ENCODE measurements at regions not wholly inside any gene's neighbourhood (a gene's known extent, or its start where the extent isn't known, plus 50 kb on each side); places are given as distances from the start of the nearest gene placed in this dataset.

DNA sequence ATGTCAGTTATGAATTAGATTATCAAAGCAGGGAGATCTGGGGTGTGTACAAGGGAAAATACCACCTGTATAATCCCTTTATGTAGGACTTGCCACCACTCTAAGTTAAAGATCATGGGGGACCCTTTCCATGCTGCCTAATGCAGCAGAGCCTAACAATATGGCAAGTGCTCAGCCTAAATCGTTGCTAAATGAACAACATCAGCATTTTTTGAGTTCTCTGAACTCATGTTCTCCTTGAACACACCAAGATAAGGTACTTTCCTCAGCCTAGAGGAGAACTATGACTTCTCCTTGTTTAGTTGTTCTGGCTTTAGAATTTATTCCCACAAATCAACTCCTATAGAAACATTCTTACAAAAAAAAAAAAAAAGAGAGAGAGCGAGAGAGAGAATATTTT lies 177.0 kb downstream of the DUSP10 start:
- Histone ChIP-seq H3K36me3 (no peaks in the 10 kb centered on the region), H3K27me3 (no peaks in the 10 kb centered on the region), H3K27ac (no peak overlapping the region), H3K9me3 (no peaks in the 10 kb centered on the region), H3K4me3 (no peak overlapping the region), H3K4me1 (no peaks in the 10 kb centered on the region)
- TF ChIP-seq, protein P1, sequence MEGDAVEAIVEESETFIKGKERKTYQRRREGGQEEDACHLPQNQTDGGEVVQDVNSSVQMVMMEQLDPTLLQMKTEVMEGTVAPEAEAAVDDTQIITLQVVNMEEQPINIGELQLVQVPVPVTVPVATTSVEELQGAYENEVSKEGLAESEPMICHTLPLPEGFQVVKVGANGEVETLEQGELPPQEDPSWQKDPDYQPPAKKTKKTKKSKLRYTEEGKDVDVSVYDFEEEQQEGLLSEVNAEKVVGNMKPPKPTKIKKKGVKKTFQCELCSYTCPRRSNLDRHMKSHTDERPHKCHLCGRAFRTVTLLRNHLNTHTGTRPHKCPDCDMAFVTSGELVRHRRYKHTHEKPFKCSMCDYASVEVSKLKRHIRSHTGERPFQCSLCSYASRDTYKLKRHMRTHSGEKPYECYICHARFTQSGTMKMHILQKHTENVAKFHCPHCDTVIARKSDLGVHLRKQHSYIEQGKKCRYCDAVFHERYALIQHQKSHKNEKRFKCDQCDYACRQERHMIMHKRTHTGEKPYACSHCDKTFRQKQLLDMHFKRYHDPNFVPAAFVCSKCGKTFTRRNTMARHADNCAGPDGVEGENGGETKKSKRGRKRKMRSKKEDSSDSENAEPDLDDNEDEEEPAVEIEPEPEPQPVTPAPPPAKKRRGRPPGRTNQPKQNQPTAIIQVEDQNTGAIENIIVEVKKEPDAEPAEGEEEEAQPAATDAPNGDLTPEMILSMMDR (IDR thresholded peaks at IDR 0.05): no peak
- TF ChIP-seq POLR2A (IDR thresholded peaks at IDR 0.05): no peak
- DNase-seq: no peak

DNA sequence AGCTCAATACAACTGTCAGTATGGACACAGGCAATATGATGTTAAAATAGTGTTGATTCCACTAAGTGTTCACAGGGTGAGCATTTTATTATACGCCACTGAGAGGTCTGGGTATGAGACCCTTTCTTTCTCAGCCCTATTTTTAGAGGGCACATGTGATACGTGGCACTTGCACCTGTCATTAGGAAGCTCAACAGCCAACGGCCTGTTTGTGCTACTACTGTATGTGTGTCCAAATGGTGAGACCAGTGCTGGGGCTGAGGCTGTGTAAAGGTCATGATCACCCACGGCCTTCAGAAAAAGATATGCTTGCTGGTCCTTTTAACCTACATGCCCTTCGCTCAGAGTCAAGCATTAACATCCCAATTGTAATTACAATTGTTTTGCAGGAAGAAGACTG lies 176.2 kb downstream of the DUSP10 start:
- Histone ChIP-seq H3K4me1 (no peaks in the 10 kb centered on the region), H3K27ac (no peak overlapping the region), H3K36me3 (no peaks in the 10 kb centered on the region), H3K27me3 (no peaks in the 10 kb centered on the region), H3K9me3 (no peaks in the 10 kb centered on the region), H3K4me3 (no peak overlapping the region)
- TF ChIP-seq, protein P1 (IDR thresholded peaks at IDR 0.05): no peak
- TF ChIP-seq POLR2A (IDR thresholded peaks at IDR 0.05): no peak
- no peak for DNase-seq

DNA sequence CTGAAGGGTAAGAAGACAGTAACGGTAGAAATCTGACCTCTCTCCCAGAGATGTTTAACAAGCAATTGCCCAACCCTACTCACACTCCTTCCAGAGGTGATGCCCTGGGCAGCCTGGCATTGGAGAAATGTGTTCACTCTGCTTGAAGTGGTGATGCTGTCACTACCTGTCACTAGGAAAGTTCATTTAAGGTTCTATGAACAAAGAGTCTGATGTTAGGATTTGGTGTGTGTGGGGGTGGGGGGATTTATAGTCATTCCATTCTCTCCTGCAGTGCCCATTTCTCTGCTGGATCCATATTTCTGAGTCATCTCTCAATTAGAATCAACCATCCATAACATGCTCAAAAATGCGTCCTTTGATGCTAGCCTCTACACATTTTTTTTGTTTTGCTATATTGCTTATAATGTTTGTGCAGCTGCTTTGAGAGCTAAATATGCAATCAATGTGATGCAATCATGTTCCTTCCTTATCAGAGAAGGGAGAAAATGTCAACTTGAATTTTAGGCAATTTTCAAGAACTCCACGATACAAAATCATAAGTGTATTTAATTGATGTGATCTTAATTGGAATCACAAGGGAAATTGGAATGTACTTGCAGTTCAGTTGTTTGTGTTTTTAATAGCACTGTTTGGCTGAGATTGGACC lies 173.9 kb downstream of the DUSP10 start:
- Histone ChIP-seq H3K4me1 (no peaks in the 10 kb centered on the region), H3K36me3 (no peaks in the 10 kb centered on the region), H3K27ac (no peak overlapping the region), H3K9me3 (no peaks in the 10 kb centered on the region), H3K4me3 (no peak overlapping the region), H3K27me3 (no peaks in the 10 kb centered on the region)
- no peak for DNase-seq
- TF ChIP-seq, protein P1 (IDR thresholded peaks at IDR 0.05): no peak
- TF ChIP-seq POLR2A (IDR thresholded peaks at IDR 0.05): no peak

DNA sequence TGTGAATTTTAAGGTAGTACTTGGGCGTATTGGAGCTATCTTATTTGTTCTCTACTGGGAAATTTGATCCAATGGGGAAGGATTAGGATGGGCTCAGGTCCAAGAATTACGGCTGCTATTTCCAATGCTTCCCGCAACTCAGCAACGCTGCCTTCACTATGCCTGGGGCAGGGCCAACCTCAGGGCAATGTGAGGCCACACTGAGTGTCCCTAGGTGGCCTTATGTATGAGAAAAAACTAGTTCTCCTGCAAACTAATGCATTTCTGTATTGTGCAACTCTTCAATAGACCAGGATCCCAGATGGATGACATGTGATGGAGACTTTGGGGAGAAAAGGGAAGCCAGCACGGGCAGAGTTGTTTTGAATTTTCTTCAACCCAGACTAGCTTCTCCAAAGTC lies 168.1 kb downstream of the DUSP10 start:
- Histone ChIP-seq H3K27ac (no peak overlapping the region), H3K4me1 (no peaks in the 10 kb centered on the region), H3K36me3 (no peaks in the 10 kb centered on the region), H3K27me3 (no peaks in the 10 kb centered on the region), H3K4me3 (no peak overlapping the region), H3K9me3 (no peaks in the 10 kb centered on the region)
- DNase-seq: no peak
- TF ChIP-seq, protein P1 (IDR thresholded peaks at IDR 0.05): no peak
- TF ChIP-seq POLR2A (IDR thresholded peaks at IDR 0.05): no peak

DNA sequence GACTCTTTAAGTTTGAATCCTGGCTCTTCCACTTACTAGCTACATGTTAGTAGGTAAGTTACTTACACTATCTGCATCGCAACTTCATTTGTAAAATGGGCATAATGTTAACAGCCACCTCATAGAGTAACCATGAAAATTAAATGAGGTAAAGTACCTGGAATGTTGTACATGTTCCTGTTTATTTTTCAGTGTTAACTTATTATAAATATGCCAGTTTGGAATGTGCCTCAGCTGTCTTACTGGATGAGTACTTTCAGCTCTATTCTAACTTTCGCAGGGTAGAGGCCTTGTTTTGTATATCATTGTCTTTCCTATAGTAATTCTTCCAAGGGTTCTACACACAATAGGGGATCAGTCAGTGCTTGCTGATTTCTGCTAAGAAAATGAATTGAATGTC lies 167.4 kb downstream of the DUSP10 start:
- no peak for TF ChIP-seq POLR2A (IDR thresholded peaks at IDR 0.05)
- TF ChIP-seq, protein P1 (IDR thresholded peaks at IDR 0.05): no peak
- Histone ChIP-seq H3K36me3 (no peaks in the 10 kb centered on the region), H3K27ac (no peak overlapping the region), H3K4me3 (no peak overlapping the region), H3K27me3 (no peaks in the 10 kb centered on the region), H3K4me1 (no peaks in the 10 kb centered on the region), H3K9me3 (no peaks in the 10 kb centered on the region)
- DNase-seq: no peak

DNA sequence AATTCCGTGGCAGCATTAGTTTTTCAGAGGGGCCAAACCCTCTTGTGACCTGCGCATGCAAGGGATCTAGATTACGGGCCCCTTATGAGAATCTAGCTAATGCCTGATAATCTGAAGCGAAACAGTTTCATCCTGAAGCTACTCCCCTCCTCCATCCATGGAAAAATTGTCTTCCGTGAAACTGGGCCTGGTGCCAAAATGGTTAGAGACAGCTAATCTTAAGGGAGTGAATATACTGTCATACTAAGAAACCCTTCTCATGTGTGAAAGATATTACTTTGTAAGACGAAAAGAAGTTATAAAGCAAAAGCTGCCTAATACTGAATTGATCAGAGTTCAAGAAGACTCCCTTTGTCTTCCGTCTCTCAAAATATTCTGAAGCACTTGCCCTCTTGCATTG lies 166.3 kb downstream of the DUSP10 start:
- H3K36me3 ChIP-seq: no peaks in the 10 kb centered on the region
- no peaks in the 10 kb centered on the region for H3K9me3 ChIP-seq
- H3K27ac ChIP-seq: no peak overlapping the region
- no peak for TF ChIP-seq POLR2A (IDR thresholded peaks at IDR 0.05)
- TF ChIP-seq, protein P1 (IDR thresholded peaks at IDR 0.05): no peak
- H3K4me3 ChIP-seq: no peak overlapping the region
- H3K4me1 ChIP-seq: no peaks in the 10 kb centered on the region
- no peaks in the 10 kb centered on the region for H3K27me3 ChIP-seq
- DNase-seq: no peak

Data from Peyer's patch (tissue), 4 donors.